ENCODE measurements at regions not wholly inside any gene's neighbourhood (a gene's known extent, or its start where the extent isn't known, plus 50 kb on each side); places are given as distances from the start of the nearest gene placed in this dataset.

- no peak for TF ChIP-seq MGA (IDR thresholded peaks at IDR 0.05)
- no peak for TF ChIP-seq CREB3 (tag; conservative IDR thresholded peaks at IDR 0.05; ENCODE audit: low read depth)
- TF ChIP-seq BDP1 (IDR thresholded peaks at IDR 0.05; ENCODE audit: insufficient read depth, insufficient read length), result no peak
- no peak for TF ChIP-seq ZBTB8A (IDR thresholded peaks at IDR 0.05; ENCODE audit: partially characterized antibody)
- no peak for TF ChIP-seq CHAMP1 (IDR thresholded peaks at IDR 0.05)
- TF ChIP-seq RNF219 (CRISPR knock-in tag; IDR thresholded peaks at IDR 0.05), result no peak
- TF ChIP-seq ZNF511 (CRISPR knock-in tag; IDR thresholded peaks at IDR 0.05), result no peak
These were observed 1355.2 kb downstream of the CDH8 start (continued) for GRCh38 chr16:60681043-60681442.
